H9 (cell line): ENCODE measurements at regions not wholly inside any gene's neighbourhood (a gene's known extent, or its start where the extent isn't known, plus 50 kb on each side); places are given as distances from the start of the nearest gene placed in this dataset.

Experiments
- DNase-seq: peaks from one replicate; pipeline ENCODE4 v3.0.0-alpha.2; 2017
- H2AFZ ChIP-seq: one replicate; pipeline ENCODE4 v1.6.1; 2013; ENCODE audit warnings: mild to moderate bottlenecking, low read length, control low read depth, moderate library complexity
- H2AK5ac ChIP-seq: 2 replicates; pipeline ENCODE4 v1.6.1; 2013; ENCODE audit warnings: low read length, control low read depth, mixed read lengths; ENCODE audit not compliant: insufficient read length
- H2BK120ac ChIP-seq: one replicate; pipeline ENCODE4 v1.6.1; 2013; ENCODE audit warnings: low read depth, mild to moderate bottlenecking, low read length, control low read depth, inconsistent platforms; ENCODE audit not compliant: poor library complexity, severe bottlenecking
- H2BK12ac ChIP-seq: 2 replicates; pipeline ENCODE4 v1.6.1; 2013; ENCODE audit warnings: low read length, control low read depth, mixed read lengths, low read depth; ENCODE audit not compliant: insufficient read length
- H2BK15ac ChIP-seq: 2 replicates; pipeline ENCODE4 v1.6.1; 2013; ENCODE audit warnings: low read depth, low read length, control low read depth
- H2BK20ac ChIP-seq: one replicate; pipeline ENCODE4 v1.6.1; 2013; ENCODE audit warnings: low read depth, mild to moderate bottlenecking, low read length, control low read depth, inconsistent platforms; ENCODE audit not compliant: poor library complexity, severe bottlenecking
- H2BK5ac ChIP-seq: 2 replicates; pipeline ENCODE4 v1.6.1; 2013; ENCODE audit warnings: low read length, control low read depth, mixed read lengths; ENCODE audit not compliant: insufficient read length
- H3K14ac ChIP-seq: 2 replicates; pipeline ENCODE4 v1.6.1; 2013; ENCODE audit warnings: low read length, control low read depth; ENCODE audit not compliant: insufficient read depth
- H3K18ac ChIP-seq: 2 replicates; pipeline ENCODE4 v1.6.1; 2013; ENCODE audit warnings: low read depth, mild to moderate bottlenecking, mixed read lengths, low read length, control low read depth; ENCODE audit not compliant: insufficient read length
- H3K23ac ChIP-seq: 2 replicates; pipeline ENCODE4 v1.6.1; 2013; ENCODE audit warnings: low read length, control low read depth, mixed read lengths, low read depth; ENCODE audit not compliant: insufficient read length
- H3K23me2 ChIP-seq: 2 replicates; pipeline ENCODE4 v1.6.1; 2013; ENCODE audit warnings: low read depth, mild to moderate bottlenecking, mixed read lengths, low read length, control low read depth; ENCODE audit not compliant: insufficient read length, poor library complexity, severe bottlenecking
- H3K27ac ChIP-seq: 2 replicates; pipeline ENCODE4 v1.5.1; 2013; ENCODE audit warnings: low read length, control low read depth, mixed read lengths, low read depth; ENCODE audit not compliant: insufficient read length
- H3K27me3 ChIP-seq: 2 replicates; pipeline ENCODE4 v1.6.1; 2013; ENCODE audit warnings: low read length, control low read depth, inconsistent platforms; ENCODE audit not compliant: insufficient read depth
- H3K4ac ChIP-seq: 2 replicates; pipeline ENCODE4 v1.6.1; 2013; ENCODE audit warnings: low read depth, mild to moderate bottlenecking, control low read depth, inconsistent platforms, low read length, moderate library complexity
- H3K4me1 ChIP-seq: 2 replicates; pipeline ENCODE4 v1.6.1; 2013; ENCODE audit warnings: low read length, control low read depth, inconsistent platforms; ENCODE audit not compliant: insufficient read depth
- H3K4me2 ChIP-seq: 2 replicates; pipeline ENCODE4 v1.6.1; 2013; ENCODE audit warnings: low read length, control low read depth, mixed read lengths; ENCODE audit not compliant: insufficient read length, insufficient read depth
- H3K56ac ChIP-seq: 2 replicates; pipeline ENCODE4 v1.6.1; 2013; ENCODE audit warnings: low read depth, mild to moderate bottlenecking, mixed read lengths, low read length, control low read depth; ENCODE audit not compliant: insufficient read length
- H3K79me1 ChIP-seq: 2 replicates; pipeline ENCODE4 v1.6.1; 2013; ENCODE audit warnings: low read depth, mild to moderate bottlenecking, moderate library complexity, low read length, control low read depth, inconsistent platforms; ENCODE audit not compliant: insufficient read depth, poor library complexity, severe bottlenecking
- H3K79me2 ChIP-seq: 2 replicates; pipeline ENCODE4 v1.6.1; 2013; ENCODE audit warnings: low read length, control low read depth, inconsistent platforms; ENCODE audit not compliant: insufficient read depth
- H3K9ac ChIP-seq: 2 replicates; pipeline ENCODE4 v1.6.1; 2013; ENCODE audit warnings: low read length, control low read depth, mixed read lengths; ENCODE audit not compliant: insufficient read length; ENCODE audit errors: extremely low read depth
- H3K9me3 ChIP-seq: one replicate; pipeline ENCODE4 v1.6.1; 2013; ENCODE audit warnings: low read depth, low read length, inconsistent platforms; ENCODE audit not compliant: control insufficient read depth
- H3T11ph ChIP-seq: one replicate; pipeline ENCODE4 v1.6.1; 2013; ENCODE audit warnings: mild to moderate bottlenecking, low read length, control low read depth, inconsistent platforms
- H4K20me1 ChIP-seq: one replicate; pipeline ENCODE4 v1.6.1; 2013; ENCODE audit not compliant: control insufficient read depth, insufficient read length, insufficient read depth
- H4K5ac ChIP-seq: 2 replicates; pipeline ENCODE4 v1.6.1; 2013; ENCODE audit warnings: low read depth, mild to moderate bottlenecking, mixed read lengths, low read length, control low read depth; ENCODE audit not compliant: insufficient read length
- H4K8ac ChIP-seq: replicated peaks from 2 replicates; pipeline ENCODE4 v1.6.1; 2013; ENCODE audit warnings: low read length, control low read depth, mixed read lengths, low read depth; ENCODE audit not compliant: insufficient read length
- H4K91ac ChIP-seq: 2 replicates; pipeline ENCODE4 v1.6.1; 2013; ENCODE audit warnings: low read depth, mild to moderate bottlenecking, moderate library complexity, mixed read lengths, low read length, control low read depth; ENCODE audit not compliant: insufficient read length
- H3K27ac Mint-ChIP-seq, 3 experiments: 2 replicates in 2 of 3; 3 replicates in 1 of 3; pipeline ENCODE4 v1.8.0; 2020 to 2021; ENCODE audit warnings: mixed read lengths in 3 of 3, mild to moderate bottlenecking in 1 of 3, moderate library complexity in 1 of 3
- H3K27me3 Mint-ChIP-seq: 2 replicates; pipeline ENCODE4 v1.8.0; 2021; ENCODE audit warnings: low read depth, mild to moderate bottlenecking, moderate library complexity, mixed read lengths
- H3K36me3 Mint-ChIP-seq, 3 experiments: 2 replicates in 2 of 3; 3 replicates in 1 of 3; pipeline ENCODE4 v1.8.0; 2020 to 2021; ENCODE audit warnings: low read depth in 3 of 3, mixed read lengths in 3 of 3; ENCODE audit not compliant: insufficient read depth in 1 of 3
- H3K4me1 Mint-ChIP-seq, 2 experiments: 2 replicates each; pipeline ENCODE4 v1.8.0; 2020; ENCODE audit warnings: mixed read lengths in 2 of 2
- H3K4me3 Mint-ChIP-seq, 2 experiments: 2 replicates in 1 of 2; 3 replicates in 1 of 2; pipeline ENCODE4 v1.8.0; 2020 to 2021; ENCODE audit warnings: mild to moderate bottlenecking in 2 of 2, mixed read lengths in 2 of 2, moderate library complexity in 1 of 2
- H3K9me3 Mint-ChIP-seq, 2 experiments: 2 replicates in 1 of 2; 3 replicates in 1 of 2; pipeline ENCODE4 v1.8.0; 2020; ENCODE audit warnings: mild to moderate bottlenecking in 2 of 2, mixed read lengths in 2 of 2, moderate library complexity in 1 of 2
- WGBS: extraction: QIAGEN DNeasy Blood & Tissue Kit; methylation state at CpG from one replicate; pipeline ENCODE4 v1.1.7; 2013; ENCODE audit warnings: missing lambda C conversion rate, low lambda C conversion rate, mixed read lengths; ENCODE audit not compliant: insufficient read length; ENCODE audit errors: extremely low coverage; 5-methylcytosine and 5-hydroxymethylcytosine counted together
- TF ChIP-seq, protein P1 (sequence below): fragments of 200-600 bp; sonication (generic); conservative IDR thresholded peaks from 3 replicates; pipeline ENCODE4 v1.8.0; 2021; ENCODE audit warnings: antibody characterized with exemption, mild to moderate bottlenecking

DNA sequence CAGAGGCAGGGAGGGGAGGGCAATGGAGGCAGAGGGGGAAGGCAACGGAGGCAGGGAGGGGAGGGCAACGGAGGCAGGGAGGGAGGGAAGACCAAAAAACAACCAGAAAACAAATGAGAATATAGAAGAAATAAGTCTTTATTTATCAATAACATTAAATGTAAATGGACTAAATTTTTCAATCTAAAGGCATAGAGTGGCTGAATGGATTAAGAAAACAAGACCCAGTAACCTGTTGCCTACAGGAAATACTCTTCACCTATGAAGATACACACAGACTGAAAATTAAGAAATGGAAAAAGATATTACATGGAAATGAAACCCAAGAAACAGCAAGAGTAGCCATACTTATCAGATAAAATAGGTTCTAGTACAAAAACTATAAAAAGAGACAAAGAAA, 536.3 kb downstream of the TBC1D4 start:
- H4K5ac ChIP-seq: no peak overlapping the region
- no peak overlapping the region for H3K18ac ChIP-seq
- no peak overlapping the region for H3K14ac ChIP-seq
- no peak overlapping the region for H3K4me2 ChIP-seq
- Mint-ChIP-seq H3K27ac (no peak overlapping the region), H3K9me3 (peaks cover 15 to 17% of the 10 kb centered on the region in 2 experiments), H3K36me3 (peaks cover 0 to 10% (median 4%) of the 10 kb centered on the region in 3 experiments; a peak in 5 of 7 replicates), H3K4me1 (no peaks in the 10 kb centered on the region), H3K27me3 (no peaks in the 10 kb centered on the region), H3K4me3 (no peak overlapping the region)
- no peak overlapping the region for H4K8ac ChIP-seq
- H2BK15ac ChIP-seq: no peak overlapping the region
- WGBS: no CpG with 5 or more reads among the region's 2 CpGs
- no peak overlapping the region for H3K56ac ChIP-seq
- no peaks in the 10 kb centered on the region for H3K27me3 ChIP-seq
- H2BK12ac ChIP-seq: no peak overlapping the region
- TF ChIP-seq, protein P1, sequence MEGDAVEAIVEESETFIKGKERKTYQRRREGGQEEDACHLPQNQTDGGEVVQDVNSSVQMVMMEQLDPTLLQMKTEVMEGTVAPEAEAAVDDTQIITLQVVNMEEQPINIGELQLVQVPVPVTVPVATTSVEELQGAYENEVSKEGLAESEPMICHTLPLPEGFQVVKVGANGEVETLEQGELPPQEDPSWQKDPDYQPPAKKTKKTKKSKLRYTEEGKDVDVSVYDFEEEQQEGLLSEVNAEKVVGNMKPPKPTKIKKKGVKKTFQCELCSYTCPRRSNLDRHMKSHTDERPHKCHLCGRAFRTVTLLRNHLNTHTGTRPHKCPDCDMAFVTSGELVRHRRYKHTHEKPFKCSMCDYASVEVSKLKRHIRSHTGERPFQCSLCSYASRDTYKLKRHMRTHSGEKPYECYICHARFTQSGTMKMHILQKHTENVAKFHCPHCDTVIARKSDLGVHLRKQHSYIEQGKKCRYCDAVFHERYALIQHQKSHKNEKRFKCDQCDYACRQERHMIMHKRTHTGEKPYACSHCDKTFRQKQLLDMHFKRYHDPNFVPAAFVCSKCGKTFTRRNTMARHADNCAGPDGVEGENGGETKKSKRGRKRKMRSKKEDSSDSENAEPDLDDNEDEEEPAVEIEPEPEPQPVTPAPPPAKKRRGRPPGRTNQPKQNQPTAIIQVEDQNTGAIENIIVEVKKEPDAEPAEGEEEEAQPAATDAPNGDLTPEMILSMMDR: no peak
- no peak overlapping the region for H4K91ac ChIP-seq
- no peaks in the 10 kb centered on the region for H4K20me1 ChIP-seq
- no peak overlapping the region for H2AFZ ChIP-seq
- no peak overlapping the region for H3K9ac ChIP-seq
- no peak overlapping the region for H3K27ac ChIP-seq
- no peaks in the 10 kb centered on the region for H3K79me1 ChIP-seq
- H3T11ph ChIP-seq: no peak overlapping the region
- no peak for DNase-seq
- H2BK20ac ChIP-seq: no peak overlapping the region
- no peaks in the 10 kb centered on the region for H3K4me1 ChIP-seq
- no peaks in the 10 kb centered on the region for H3K23me2 ChIP-seq
- H2BK120ac ChIP-seq: no peak overlapping the region
- no peak overlapping the region for H2AK5ac ChIP-seq
- H3K79me2 ChIP-seq: no peaks in the 10 kb centered on the region
- H3K9me3 ChIP-seq: no peaks in the 10 kb centered on the region
- H3K4ac ChIP-seq: no peak overlapping the region
- no peak overlapping the region for H3K23ac ChIP-seq
- no peak overlapping the region for H2BK5ac ChIP-seq
